ENCODE measurements at regions not wholly inside any gene's neighbourhood (a gene's known extent, or its start where the extent isn't known, plus 50 kb on each side); places are given as distances from the start of the nearest gene placed in this dataset.

GRCh38 chr2:84040281-84040680 is 418.8 kb downstream of the SUCLG1 start:
- no peak for DNase-seq (ENCODE audit: low read depth in 2 of 2)
- no peak overlapping the region for H3K4me3 ChIP-seq (replicated peaks in 1 of 2; ENCODE audit: low read depth in 2 of 2, low read length in 2 of 2)
- TF ChIP-seq CTCF (IDR thresholded peaks at IDR 0.05; ENCODE audit: low read depth, low read length) = no peak

GRCh38 chr2:84038866-84039265 is 420.2 kb downstream of the SUCLG1 start:
- no peak for DNase-seq (ENCODE audit: low read depth in 2 of 2)
- no peak overlapping the region for H3K4me3 ChIP-seq (replicated peaks in 1 of 2; ENCODE audit: low read depth in 2 of 2, low read length in 2 of 2)
- TF ChIP-seq CTCF (IDR thresholded peaks at IDR 0.05; ENCODE audit: low read depth, low read length) = no peak

- DNase-seq (ENCODE audit: low read depth in 2 of 2) = no peak
- TF ChIP-seq CTCF (IDR thresholded peaks at IDR 0.05; ENCODE audit: low read depth, low read length) = no peak
- no peak overlapping the region for H3K4me3 ChIP-seq (replicated peaks in 1 of 2; ENCODE audit: low read depth in 2 of 2, low read length in 2 of 2)
Observed at GRCh38 chr2:84033347-84033974, 425.6 kb downstream of the SUCLG1 start.

- no peak for TF ChIP-seq CTCF (IDR thresholded peaks at IDR 0.05; ENCODE audit: low read depth, low read length)
- DNase-seq (ENCODE audit: low read depth in 2 of 2) = no peak
- H3K4me3 ChIP-seq (replicated peaks in 1 of 2; ENCODE audit: low read depth in 2 of 2, low read length in 2 of 2) = no peak overlapping the region
Observed at GRCh38 chr2:84031312-84032050, 427.6 kb downstream of the SUCLG1 start.

- DNase-seq (ENCODE audit: low read depth in 2 of 2) = no peak
- H3K4me3 ChIP-seq (replicated peaks in 1 of 2; ENCODE audit: low read depth in 2 of 2, low read length in 2 of 2) = no peak overlapping the region
- TF ChIP-seq CTCF (IDR thresholded peaks at IDR 0.05; ENCODE audit: low read depth, low read length) = no peak
Observed at GRCh38 chr2:84029903-84030575, 429.0 kb downstream of the SUCLG1 start.

GRCh38 chr2:84026818-84027217 is 432.3 kb downstream of the SUCLG1 start:
- no peak overlapping the region for H3K4me3 ChIP-seq (replicated peaks in 1 of 2; ENCODE audit: low read depth in 2 of 2, low read length in 2 of 2)
- no peak for TF ChIP-seq CTCF (IDR thresholded peaks at IDR 0.05; ENCODE audit: low read depth, low read length)
- DNase-seq (ENCODE audit: low read depth in 2 of 2) = no peak
